ENCODE measurements at regions not wholly inside any gene's neighbourhood (a gene's known extent, or its start where the extent isn't known, plus 50 kb on each side); places are given as distances from the start of the nearest gene placed in this dataset.

DNA sequence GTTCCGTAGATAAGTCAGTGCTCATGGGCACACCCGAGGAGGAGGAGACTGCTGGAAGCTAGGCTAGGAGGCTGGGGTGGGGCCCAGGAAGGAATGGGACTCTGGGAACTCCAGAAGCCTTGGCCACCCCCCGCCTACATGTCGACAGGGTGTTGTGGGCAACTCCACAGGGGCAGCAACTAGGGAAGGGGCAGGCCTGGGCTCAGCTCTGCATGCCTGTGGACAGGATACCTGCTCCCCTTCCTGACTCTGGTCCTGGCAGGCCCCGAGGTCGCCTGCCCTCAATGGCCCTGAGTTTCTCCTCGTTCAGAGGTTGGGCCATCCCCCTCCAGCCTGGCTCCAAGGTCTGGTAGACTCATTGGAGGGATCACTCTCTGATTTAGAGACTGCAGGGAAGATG lies 138.9 kb upstream of the LINGO1 start:
- TF ChIP-seq FOXP2 (optimal IDR thresholded peaks at IDR 0.05; ENCODE audit: borderline replicate concordance, extremely low read depth, extremely low read length, insufficient read depth) (no peak), SIN3A (IDR thresholded peaks at IDR 0.05; ENCODE audit: borderline replicate concordance, insufficient read depth, low read length) (no peak), TAF1 (IDR thresholded peaks at IDR 0.05; ENCODE audit: borderline replicate concordance, insufficient read depth, low read length) (no peak), POLR2AphosphoS5 (IDR thresholded peaks at IDR 0.05; ENCODE audit: low read depth, low read length) (no peak)
- TF ChIP-seq, protein P1, sequence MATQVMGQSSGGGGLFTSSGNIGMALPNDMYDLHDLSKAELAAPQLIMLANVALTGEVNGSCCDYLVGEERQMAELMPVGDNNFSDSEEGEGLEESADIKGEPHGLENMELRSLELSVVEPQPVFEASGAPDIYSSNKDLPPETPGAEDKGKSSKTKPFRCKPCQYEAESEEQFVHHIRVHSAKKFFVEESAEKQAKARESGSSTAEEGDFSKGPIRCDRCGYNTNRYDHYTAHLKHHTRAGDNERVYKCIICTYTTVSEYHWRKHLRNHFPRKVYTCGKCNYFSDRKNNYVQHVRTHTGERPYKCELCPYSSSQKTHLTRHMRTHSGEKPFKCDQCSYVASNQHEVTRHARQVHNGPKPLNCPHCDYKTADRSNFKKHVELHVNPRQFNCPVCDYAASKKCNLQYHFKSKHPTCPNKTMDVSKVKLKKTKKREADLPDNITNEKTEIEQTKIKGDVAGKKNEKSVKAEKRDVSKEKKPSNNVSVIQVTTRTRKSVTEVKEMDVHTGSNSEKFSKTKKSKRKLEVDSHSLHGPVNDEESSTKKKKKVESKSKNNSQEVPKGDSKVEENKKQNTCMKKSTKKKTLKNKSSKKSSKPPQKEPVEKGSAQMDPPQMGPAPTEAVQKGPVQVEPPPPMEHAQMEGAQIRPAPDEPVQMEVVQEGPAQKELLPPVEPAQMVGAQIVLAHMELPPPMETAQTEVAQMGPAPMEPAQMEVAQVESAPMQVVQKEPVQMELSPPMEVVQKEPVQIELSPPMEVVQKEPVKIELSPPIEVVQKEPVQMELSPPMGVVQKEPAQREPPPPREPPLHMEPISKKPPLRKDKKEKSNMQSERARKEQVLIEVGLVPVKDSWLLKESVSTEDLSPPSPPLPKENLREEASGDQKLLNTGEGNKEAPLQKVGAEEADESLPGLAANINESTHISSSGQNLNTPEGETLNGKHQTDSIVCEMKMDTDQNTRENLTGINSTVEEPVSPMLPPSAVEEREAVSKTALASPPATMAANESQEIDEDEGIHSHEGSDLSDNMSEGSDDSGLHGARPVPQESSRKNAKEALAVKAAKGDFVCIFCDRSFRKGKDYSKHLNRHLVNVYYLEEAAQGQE (IDR thresholded peaks at IDR 0.05; ENCODE audit: insufficient read depth in 1 of 2, low read depth in 2 of 2, low read length in 2 of 2) = no peak

DNA sequence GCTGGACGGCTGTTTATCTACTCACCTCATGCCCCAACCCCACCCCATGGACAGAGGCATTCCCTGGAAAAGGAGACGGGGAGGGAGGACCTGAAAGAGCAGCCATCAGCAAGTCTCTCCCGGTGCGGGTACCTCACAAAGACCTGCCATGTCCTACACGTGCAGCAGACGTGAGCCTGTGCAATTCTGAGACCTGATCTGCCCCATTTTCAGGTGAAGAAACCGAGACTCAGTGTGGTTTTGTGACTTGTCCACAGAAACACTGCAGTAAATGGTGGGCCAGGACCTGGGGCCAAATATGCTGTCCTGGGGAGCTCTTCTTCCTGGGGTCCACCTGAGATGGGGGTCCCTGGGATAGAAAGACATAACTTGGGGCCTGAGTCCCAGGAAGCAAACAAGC lies 137.0 kb upstream of the LINGO1 start:
- TF ChIP-seq FOXP2 (optimal IDR thresholded peaks at IDR 0.05; ENCODE audit: borderline replicate concordance, extremely low read depth, extremely low read length, insufficient read depth) (no peak), POLR2AphosphoS5 (IDR thresholded peaks at IDR 0.05; ENCODE audit: low read depth, low read length) (no peak), TAF1 (IDR thresholded peaks at IDR 0.05; ENCODE audit: borderline replicate concordance, insufficient read depth, low read length) (no peak), SIN3A (IDR thresholded peaks at IDR 0.05; ENCODE audit: borderline replicate concordance, insufficient read depth, low read length) (no peak)
- TF ChIP-seq, protein P1 (IDR thresholded peaks at IDR 0.05; ENCODE audit: insufficient read depth in 1 of 2, low read depth in 2 of 2, low read length in 2 of 2) = no peak

DNA sequence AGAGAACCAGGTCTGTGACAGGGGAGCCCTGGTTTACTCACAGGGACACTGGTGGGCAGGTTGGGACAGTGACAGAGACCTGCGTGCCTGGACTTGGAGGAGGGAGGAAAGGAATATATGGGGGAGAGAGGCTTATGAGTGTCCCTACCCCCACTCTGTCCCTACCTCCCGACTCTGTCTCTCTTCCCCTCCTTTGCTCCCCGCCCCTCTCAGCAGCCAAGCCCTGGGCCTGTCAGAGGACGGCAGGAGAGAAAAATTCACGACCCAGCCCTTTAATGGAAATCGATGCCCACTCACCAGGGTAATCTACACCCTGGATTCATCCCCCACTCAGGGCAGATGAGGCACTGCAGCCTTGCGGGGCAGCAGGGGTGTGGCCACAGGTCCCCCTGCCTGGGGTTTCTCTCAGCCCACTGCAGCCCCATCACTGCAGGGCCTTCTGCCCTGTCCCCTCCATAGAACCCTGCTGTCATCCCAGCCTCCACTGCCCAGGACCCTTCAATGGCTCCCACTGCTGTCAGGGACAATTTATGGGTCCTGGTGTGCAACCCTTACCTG lies 135.9 kb upstream of the LINGO1 start:
- TF ChIP-seq TAF1 (IDR thresholded peaks at IDR 0.05; ENCODE audit: borderline replicate concordance, insufficient read depth, low read length) (no peak), POLR2AphosphoS5 (IDR thresholded peaks at IDR 0.05; ENCODE audit: low read depth, low read length) (no peak), SIN3A (IDR thresholded peaks at IDR 0.05; ENCODE audit: borderline replicate concordance, insufficient read depth, low read length) (no peak), FOXP2 (optimal IDR thresholded peaks at IDR 0.05; ENCODE audit: borderline replicate concordance, extremely low read depth, extremely low read length, insufficient read depth) (no peak)
- TF ChIP-seq, protein P1 (IDR thresholded peaks at IDR 0.05; ENCODE audit: insufficient read depth in 1 of 2, low read depth in 2 of 2, low read length in 2 of 2) = no peak

DNA sequence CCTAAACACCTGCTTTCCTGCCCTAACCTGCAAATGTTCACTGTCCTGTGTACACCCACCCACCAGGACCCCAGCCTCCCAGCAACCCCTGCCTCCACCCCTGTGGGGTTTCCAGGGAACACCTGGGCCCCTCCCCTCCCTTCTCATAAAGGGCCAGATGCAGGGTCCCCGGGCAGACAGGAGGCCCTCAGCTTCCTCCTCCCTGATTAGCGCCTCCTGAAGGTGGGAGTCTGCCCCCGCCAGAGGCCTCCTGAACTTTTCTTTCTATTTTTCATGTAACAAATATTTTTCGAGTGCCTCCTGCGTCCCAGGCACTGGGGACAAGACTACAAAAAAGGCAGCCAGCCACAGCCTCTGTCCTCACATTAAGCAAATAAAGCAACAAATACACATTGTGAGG lies 135.4 kb upstream of the LINGO1 start:
- TF ChIP-seq SIN3A (IDR thresholded peaks at IDR 0.05; ENCODE audit: borderline replicate concordance, insufficient read depth, low read length) = no peak
- no peak for TF ChIP-seq TAF1 (IDR thresholded peaks at IDR 0.05; ENCODE audit: borderline replicate concordance, insufficient read depth, low read length)
- TF ChIP-seq, protein P1 (IDR thresholded peaks at IDR 0.05; ENCODE audit: insufficient read depth in 1 of 2, low read depth in 2 of 2, low read length in 2 of 2) = no peak
- no peak for TF ChIP-seq FOXP2 (optimal IDR thresholded peaks at IDR 0.05; ENCODE audit: borderline replicate concordance, extremely low read depth, extremely low read length, insufficient read depth)
- no peak for TF ChIP-seq POLR2AphosphoS5 (IDR thresholded peaks at IDR 0.05; ENCODE audit: low read depth, low read length)

Data from PFSK-1 (cell line).